ENCODE measurements at regions not wholly inside any gene's neighbourhood (a gene's known extent, or its start where the extent isn't known, plus 50 kb on each side); places are given as distances from the start of the nearest gene placed in this dataset.

DNA sequence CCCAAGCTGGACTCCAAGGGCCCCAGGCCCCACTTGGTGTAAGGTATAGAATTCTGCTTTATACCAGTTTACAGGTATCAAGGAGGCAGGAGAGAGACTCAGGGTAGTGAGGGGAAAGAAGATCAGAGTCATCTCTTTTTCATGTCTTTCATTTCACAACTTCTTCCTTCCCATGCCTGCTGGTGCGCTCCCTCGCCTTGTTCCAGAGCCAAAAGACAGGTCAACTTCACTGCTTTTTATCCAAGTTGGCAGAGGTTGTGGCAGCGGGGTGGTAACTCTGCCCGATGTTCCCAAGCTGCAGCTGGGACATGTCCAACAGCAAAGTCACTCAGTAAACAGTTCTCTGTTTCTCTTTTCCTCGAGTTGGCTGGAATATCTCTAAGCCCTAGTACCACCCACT is 86.3 kb upstream of the TCF12 start:
- H2BK120ac ChIP-seq (ENCODE audit: low read depth, low read length, poor library complexity, severe bottlenecking), result no peak overlapping the region
- TF ChIP-seq, protein P1, sequence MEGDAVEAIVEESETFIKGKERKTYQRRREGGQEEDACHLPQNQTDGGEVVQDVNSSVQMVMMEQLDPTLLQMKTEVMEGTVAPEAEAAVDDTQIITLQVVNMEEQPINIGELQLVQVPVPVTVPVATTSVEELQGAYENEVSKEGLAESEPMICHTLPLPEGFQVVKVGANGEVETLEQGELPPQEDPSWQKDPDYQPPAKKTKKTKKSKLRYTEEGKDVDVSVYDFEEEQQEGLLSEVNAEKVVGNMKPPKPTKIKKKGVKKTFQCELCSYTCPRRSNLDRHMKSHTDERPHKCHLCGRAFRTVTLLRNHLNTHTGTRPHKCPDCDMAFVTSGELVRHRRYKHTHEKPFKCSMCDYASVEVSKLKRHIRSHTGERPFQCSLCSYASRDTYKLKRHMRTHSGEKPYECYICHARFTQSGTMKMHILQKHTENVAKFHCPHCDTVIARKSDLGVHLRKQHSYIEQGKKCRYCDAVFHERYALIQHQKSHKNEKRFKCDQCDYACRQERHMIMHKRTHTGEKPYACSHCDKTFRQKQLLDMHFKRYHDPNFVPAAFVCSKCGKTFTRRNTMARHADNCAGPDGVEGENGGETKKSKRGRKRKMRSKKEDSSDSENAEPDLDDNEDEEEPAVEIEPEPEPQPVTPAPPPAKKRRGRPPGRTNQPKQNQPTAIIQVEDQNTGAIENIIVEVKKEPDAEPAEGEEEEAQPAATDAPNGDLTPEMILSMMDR (conservative IDR thresholded peaks at IDR 0.05), result no peak
- H3K27ac ChIP-seq (ENCODE audit: insufficient read length, low read depth, low read length), result no peak overlapping the region
- H4K8ac ChIP-seq (replicated peaks; ENCODE audit: insufficient read length, low read depth, low read length), result no peak overlapping the region
- Mint-ChIP-seq H3K27me3 (ENCODE audit: low read depth) (no peaks in the 10 kb centered on the region), H3K4me3 (no peak overlapping the region), H3K4me1 (no peaks in the 10 kb centered on the region), H3K9me3 (no peaks in the 10 kb centered on the region), H3K36me3 (ENCODE audit: insufficient read depth in 1 of 3, low read depth in 3 of 3) (no peaks in the 10 kb centered on the region), H3K27ac (peak overlapping the region in 1 of 3 experiments; percentile 52; a peak in 1 of 7 replicates)
- H2BK15ac ChIP-seq (ENCODE audit: low read depth, low read length), result no peak overlapping the region
- no peaks in the 10 kb centered on the region for H3K9me3 ChIP-seq (ENCODE audit: control insufficient read depth, low read depth, low read length)
- H3K79me2 ChIP-seq (ENCODE audit: insufficient read depth, low read length), result no peaks in the 10 kb centered on the region
- H3K23ac ChIP-seq (ENCODE audit: insufficient read length, low read depth, low read length), result no peak overlapping the region
- H3K18ac ChIP-seq (ENCODE audit: insufficient read length, low read depth, low read length), result no peak overlapping the region
- H3K4ac ChIP-seq (ENCODE audit: low read depth, low read length), result no peak overlapping the region
- H2BK12ac ChIP-seq (ENCODE audit: insufficient read length, low read depth, low read length), result no peak overlapping the region
- DNase-seq, result no peak
- no peak overlapping the region for H3K56ac ChIP-seq (ENCODE audit: insufficient read length, low read depth, low read length)
- no peaks in the 10 kb centered on the region for H3K27me3 ChIP-seq (ENCODE audit: insufficient read depth, low read length)
- H4K5ac ChIP-seq (ENCODE audit: insufficient read length, low read depth, low read length), result no peak overlapping the region
- H2BK5ac ChIP-seq (ENCODE audit: insufficient read length, low read length), result no peak overlapping the region
- no peak overlapping the region for H3K9ac ChIP-seq (ENCODE audit: extremely low read depth, insufficient read length, low read length)
- no peak overlapping the region for H3K14ac ChIP-seq (ENCODE audit: insufficient read depth, low read length)
- no peak overlapping the region for H4K91ac ChIP-seq (ENCODE audit: insufficient read length, low read depth, low read length)
- no peaks in the 10 kb centered on the region for H3K23me2 ChIP-seq (ENCODE audit: insufficient read length, low read depth, low read length, poor library complexity, severe bottlenecking)
- H2AK5ac ChIP-seq (ENCODE audit: insufficient read length, low read length), result no peak overlapping the region
- no peak overlapping the region for H3T11ph ChIP-seq (ENCODE audit: low read length)
- no peaks in the 10 kb centered on the region for H4K20me1 ChIP-seq (ENCODE audit: control insufficient read depth, insufficient read depth, insufficient read length)
- H3K79me1 ChIP-seq (ENCODE audit: insufficient read depth, low read depth, low read length, poor library complexity, severe bottlenecking), result no peaks in the 10 kb centered on the region
- H3K4me1 ChIP-seq (ENCODE audit: insufficient read depth, low read length), result no peaks in the 10 kb centered on the region
- H3K4me2 ChIP-seq (ENCODE audit: insufficient read depth, insufficient read length, low read length), result no peak overlapping the region
- H2BK20ac ChIP-seq (ENCODE audit: low read depth, low read length, poor library complexity, severe bottlenecking), result no peak overlapping the region
- no peak overlapping the region for H2AFZ ChIP-seq (ENCODE audit: low read length)
- no CpG with 5 or more reads among the region's 5 CpGs for WGBS (ENCODE audit: extremely low coverage, insufficient read length, low lambda C conversion rate)
